Stomach (tissue), 4 donors: ENCODE measurements at regions not wholly inside any gene's neighbourhood (a gene's known extent, or its start where the extent isn't known, plus 50 kb on each side); places are given as distances from the start of the nearest gene placed in this dataset.

Experiments
- POLR2AphosphoS5 ChIP-seq, 3 donors: sonication (generic); formaldehyde crosslinking; IDR thresholded peaks; one replicate each; pipeline ENCODE4 v1.6.1; 2016; ENCODE audit warnings: antibody characterized with exemption in 3 of 3
- TF ChIP-seq, protein P1 (sequence below), 7 experiments: fragments of 450-650 bp in 4 of 7; fragments of 200-600 bp in 3 of 7; sonication (generic) in 3 of 7; IDR thresholded peaks; one replicate each; pipeline ENCODE4 v1.5.1; 2016 to 2019; ENCODE audit warnings: antibody characterized with exemption in 7 of 7, control low read depth in 2 of 7, mild to moderate bottlenecking in 1 of 7

DNA sequence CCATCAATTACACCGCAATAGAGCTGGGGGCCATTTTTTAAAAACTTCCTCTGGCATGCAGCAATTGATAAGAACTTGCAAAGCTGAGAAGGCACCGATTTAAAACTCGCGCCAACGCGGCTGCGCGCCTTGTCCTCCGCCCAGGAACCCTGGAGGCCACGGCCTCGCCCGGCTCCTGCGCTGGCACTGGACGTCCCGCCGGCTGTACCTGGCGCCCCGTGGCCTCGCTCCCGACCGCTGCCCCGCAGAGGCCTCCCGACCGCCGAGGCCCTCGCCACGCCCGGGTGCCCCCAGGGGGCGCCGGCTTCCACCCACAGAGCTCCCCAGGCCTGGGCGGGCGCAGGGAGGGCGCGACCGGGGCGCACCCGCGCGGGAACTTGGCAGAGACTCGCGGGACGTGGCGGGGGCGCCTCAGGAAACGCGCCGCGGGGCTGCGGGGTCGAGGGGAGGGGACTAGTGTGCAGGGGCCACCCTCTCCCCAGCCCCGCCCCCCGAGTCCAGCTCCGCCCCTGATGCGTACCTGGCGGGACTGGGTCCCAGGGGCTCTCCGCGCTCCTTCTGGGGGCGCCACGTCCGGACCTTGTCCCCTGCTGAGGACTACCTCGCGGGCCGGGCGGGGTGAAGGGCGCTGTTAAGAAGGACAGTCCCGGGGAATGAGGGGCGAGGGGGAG lies 65.7 kb downstream of the TNFAIP2 start:
- no peak for TF ChIP-seq POLR2AphosphoS5 (IDR thresholded peaks at IDR 0.05)
- TF ChIP-seq, protein P1, sequence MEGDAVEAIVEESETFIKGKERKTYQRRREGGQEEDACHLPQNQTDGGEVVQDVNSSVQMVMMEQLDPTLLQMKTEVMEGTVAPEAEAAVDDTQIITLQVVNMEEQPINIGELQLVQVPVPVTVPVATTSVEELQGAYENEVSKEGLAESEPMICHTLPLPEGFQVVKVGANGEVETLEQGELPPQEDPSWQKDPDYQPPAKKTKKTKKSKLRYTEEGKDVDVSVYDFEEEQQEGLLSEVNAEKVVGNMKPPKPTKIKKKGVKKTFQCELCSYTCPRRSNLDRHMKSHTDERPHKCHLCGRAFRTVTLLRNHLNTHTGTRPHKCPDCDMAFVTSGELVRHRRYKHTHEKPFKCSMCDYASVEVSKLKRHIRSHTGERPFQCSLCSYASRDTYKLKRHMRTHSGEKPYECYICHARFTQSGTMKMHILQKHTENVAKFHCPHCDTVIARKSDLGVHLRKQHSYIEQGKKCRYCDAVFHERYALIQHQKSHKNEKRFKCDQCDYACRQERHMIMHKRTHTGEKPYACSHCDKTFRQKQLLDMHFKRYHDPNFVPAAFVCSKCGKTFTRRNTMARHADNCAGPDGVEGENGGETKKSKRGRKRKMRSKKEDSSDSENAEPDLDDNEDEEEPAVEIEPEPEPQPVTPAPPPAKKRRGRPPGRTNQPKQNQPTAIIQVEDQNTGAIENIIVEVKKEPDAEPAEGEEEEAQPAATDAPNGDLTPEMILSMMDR (IDR thresholded peaks at IDR 0.05): peak in 3 of 7 experiments; percentile 11 to 56 (median 12)
